PFSK-1 (cell line): ENCODE measurements at regions not wholly inside any gene's neighbourhood (a gene's known extent, or its start where the extent isn't known, plus 50 kb on each side); places are given as distances from the start of the nearest gene placed in this dataset.

Source experiments
- FOXP2 ChIP-seq: optimal IDR thresholded peaks from 2 replicates; pipeline ENCODE3; 2011; ENCODE audit warnings: borderline replicate concordance, control low read depth, inconsistent platforms; ENCODE audit not compliant: insufficient read depth; ENCODE audit errors: extremely low read length, extremely low read depth
- POLR2AphosphoS5 ChIP-seq: IDR thresholded peaks from 2 replicates; pipeline ENCODE4 v1.6.1; 2012; ENCODE audit warnings: low read depth, mild to moderate bottlenecking, control low read depth, low read length, moderate library complexity
- REST ChIP-seq, 2 experiments: IDR thresholded peaks; 2 replicates each; pipeline versions ENCODE4 v1.6.1 to v1.8.0; 2011 to 2012; ENCODE audit warnings: low read depth in 2 of 2, low read length in 2 of 2, control low read depth in 1 of 2, inconsistent platforms in 1 of 2, mild to moderate bottlenecking in 1 of 2, moderate library complexity in 1 of 2; ENCODE audit not compliant: insufficient read depth in 1 of 2
- SIN3A ChIP-seq: IDR thresholded peaks from 2 replicates; pipeline ENCODE4 v1.6.1; 2012; ENCODE audit warnings: mild to moderate bottlenecking, low read length, moderate library complexity, borderline replicate concordance; ENCODE audit not compliant: insufficient read depth
- TAF1 ChIP-seq: IDR thresholded peaks from 2 replicates; pipeline ENCODE4 v1.6.1; 2012; ENCODE audit warnings: low read length, control low read depth, borderline replicate concordance; ENCODE audit not compliant: insufficient read depth

GRCh38 chr1:8153961-8154360 is 127.9 kb upstream of the ERRFI1 start:
- no peak for TF ChIP-seq TAF1
- TF ChIP-seq FOXP2: no peak
- no peak for TF ChIP-seq REST (IDR thresholded peaks at IDR 0.05; ENCODE audit: insufficient read depth in 1 of 2, low read depth in 2 of 2, low read length in 2 of 2)
- no peak for TF ChIP-seq POLR2AphosphoS5
- no peak for TF ChIP-seq SIN3A

DNA sequence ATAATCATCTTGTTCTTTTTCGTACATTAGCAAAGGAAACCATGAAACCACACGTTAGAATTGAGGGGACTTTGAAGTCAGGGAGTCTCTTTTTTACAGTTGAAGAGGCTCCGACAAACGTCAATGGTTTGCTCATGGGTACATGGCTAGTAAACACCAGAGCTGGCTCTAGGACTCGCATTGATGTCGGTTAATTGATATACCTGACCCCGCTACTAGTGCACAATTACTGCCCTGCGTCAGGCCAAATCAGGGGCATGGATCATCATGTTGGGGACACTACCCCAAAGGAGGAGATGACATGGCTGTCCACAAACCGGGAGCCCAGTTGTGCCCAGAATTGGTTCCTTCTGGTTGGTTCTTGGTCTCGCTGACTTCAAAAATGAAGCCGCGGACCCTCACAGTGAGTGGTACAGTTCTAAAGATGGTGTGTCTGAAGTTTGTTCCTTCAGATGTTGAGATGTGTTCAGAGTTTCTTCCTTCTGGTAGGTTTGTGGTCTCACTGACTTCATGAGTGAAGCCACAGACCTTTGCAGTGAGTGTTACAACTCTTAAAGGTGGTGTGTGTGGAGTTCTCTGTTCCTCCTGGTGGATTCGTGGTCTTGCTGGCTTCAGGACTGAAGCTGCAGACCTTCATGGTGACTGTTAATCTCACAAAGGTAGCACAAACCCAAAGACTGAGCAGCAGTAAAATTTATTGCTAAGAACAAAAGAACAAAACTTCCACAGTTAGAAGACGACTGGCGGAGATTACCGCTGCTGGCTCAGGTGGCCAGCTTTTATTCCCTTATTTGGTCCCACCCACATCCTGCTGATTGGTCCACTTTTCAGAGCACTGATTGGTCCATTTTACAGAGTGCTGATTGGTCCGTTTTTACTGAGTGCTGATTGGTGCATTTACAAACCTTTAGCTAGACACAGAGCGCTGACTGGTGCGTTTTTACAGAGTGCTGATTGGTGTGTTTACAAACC is 126.9 kb upstream of the ERRFI1 start:
- TF ChIP-seq POLR2AphosphoS5: no peak
- no peak for TF ChIP-seq TAF1
- TF ChIP-seq REST (IDR thresholded peaks at IDR 0.05; ENCODE audit: insufficient read depth in 1 of 2, low read depth in 2 of 2, low read length in 2 of 2): no peak
- no peak for TF ChIP-seq SIN3A
- TF ChIP-seq FOXP2: no peak

DNA sequence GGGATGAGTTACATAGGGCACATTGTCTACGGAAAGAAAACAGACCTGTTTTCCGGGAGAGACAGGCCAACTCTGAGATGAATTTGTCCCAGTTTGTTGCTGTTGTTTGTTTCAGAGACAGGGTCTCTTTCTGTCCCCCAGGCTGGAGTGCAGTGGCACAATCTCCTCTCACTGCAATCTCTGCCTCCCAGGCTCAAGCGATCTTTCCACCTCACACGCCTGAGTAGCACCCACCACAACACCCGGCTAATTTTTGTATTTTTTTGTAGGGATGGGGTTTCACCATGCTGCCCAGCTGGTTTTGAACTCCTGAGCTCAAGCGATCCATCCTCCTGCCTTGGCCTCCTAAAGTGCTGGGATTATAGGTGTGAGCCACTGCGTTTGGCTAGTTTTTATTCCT is 125.5 kb upstream of the ERRFI1 start:
- TF ChIP-seq REST (IDR thresholded peaks at IDR 0.05; ENCODE audit: insufficient read depth in 1 of 2, low read depth in 2 of 2, low read length in 2 of 2) (no peak), TAF1 (no peak), SIN3A (no peak), POLR2AphosphoS5 (no peak), FOXP2 (no peak)

- TF ChIP-seq REST (IDR thresholded peaks at IDR 0.05; ENCODE audit: insufficient read depth in 1 of 2, low read depth in 2 of 2, low read length in 2 of 2): no peak
- no peak for TF ChIP-seq FOXP2
- TF ChIP-seq POLR2AphosphoS5: no peak
- no peak for TF ChIP-seq TAF1
Measured at GRCh38 chr1:8147956-8148355, 121.8 kb upstream of the ERRFI1 start.
